ENCODE measurements at regions not wholly inside any gene's neighbourhood (a gene's known extent, or its start where the extent isn't known, plus 50 kb on each side); places are given as distances from the start of the nearest gene placed in this dataset.

- DNase-seq (ENCODE audit: low spot score): no peak
- in situ Hi-C loops (cut with MboI; ENCODE audit: low pct_unique_long_range_greater_than_20kb, low sequenced_read_pairs, unreplicated experiment): no loop called here
- no peak for TF ChIP-seq CTCF (IDR thresholded peaks at IDR 0.05; ENCODE audit: extremely low read depth, insufficient read depth, missing control alignments)
These were observed 745.4 kb downstream of the PDHA2 start for GRCh38 chr4:96585304-96585703.

- in situ Hi-C loops (cut with MboI; ENCODE audit: low pct_unique_long_range_greater_than_20kb, low sequenced_read_pairs, unreplicated experiment): no loop called here
- DNase-seq (ENCODE audit: low spot score): no peak
- TF ChIP-seq CTCF (IDR thresholded peaks at IDR 0.05; ENCODE audit: extremely low read depth, insufficient read depth, missing control alignments): no peak
These were observed 753.5 kb downstream of the PDHA2 start for GRCh38 chr4:96593422-96593821.

GRCh38 chr4:96598465-96598864 is 758.6 kb downstream of the PDHA2 start:
- no peak for DNase-seq (ENCODE audit: low spot score)
- no peak for TF ChIP-seq CTCF (IDR thresholded peaks at IDR 0.05; ENCODE audit: extremely low read depth, insufficient read depth, missing control alignments)
- in situ Hi-C loops (cut with MboI; ENCODE audit: low pct_unique_long_range_greater_than_20kb, low sequenced_read_pairs, unreplicated experiment): no loop called here

DNA sequence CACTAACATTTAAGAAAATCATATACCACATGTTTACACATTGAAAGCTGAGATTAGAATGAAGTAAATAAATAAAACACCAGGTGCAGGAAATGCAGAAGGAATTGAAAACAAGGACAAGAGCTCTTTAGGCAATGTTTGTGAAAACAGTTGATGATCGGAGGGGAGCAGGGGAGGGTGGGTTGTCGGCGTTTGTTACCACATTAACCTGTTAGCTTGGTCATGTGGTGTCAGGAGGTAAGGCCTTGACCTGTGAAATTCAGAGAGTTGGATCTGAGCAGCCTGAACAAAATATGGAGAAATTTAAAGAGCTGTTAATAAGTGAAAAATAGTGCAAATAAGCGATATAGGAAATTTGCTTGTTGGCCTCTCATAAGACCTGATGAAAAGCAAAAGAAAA is 759.9 kb downstream of the PDHA2 start:
- no peak for DNase-seq (ENCODE audit: low spot score)
- no peak for TF ChIP-seq CTCF (IDR thresholded peaks at IDR 0.05; ENCODE audit: extremely low read depth, insufficient read depth, missing control alignments)
- in situ Hi-C loops (cut with MboI; ENCODE audit: low pct_unique_long_range_greater_than_20kb, low sequenced_read_pairs, unreplicated experiment): no loop called here

DNA sequence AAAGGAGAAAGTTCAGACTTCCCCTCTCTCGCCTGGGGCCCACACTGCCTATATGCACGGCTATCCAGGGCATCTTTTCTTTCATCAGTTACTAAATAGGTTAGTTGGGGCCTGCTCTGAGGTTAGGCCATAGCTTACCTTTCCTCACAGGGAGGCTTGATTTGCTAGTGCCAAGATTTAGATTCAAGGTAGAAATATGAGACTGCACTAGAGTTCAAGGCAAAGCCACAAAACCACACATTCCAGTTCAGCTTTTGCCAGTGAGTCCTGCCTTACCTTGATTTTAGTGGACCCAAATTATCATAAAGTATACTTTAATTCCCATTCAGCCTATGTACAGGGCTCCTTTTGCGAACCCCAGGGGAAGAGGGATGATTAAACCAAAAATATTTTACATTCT is 762.8 kb downstream of the PDHA2 start:
- TF ChIP-seq CTCF (IDR thresholded peaks at IDR 0.05; ENCODE audit: extremely low read depth, insufficient read depth, missing control alignments): no peak
- DNase-seq (ENCODE audit: low spot score): no peak
- in situ Hi-C loops (cut with MboI; ENCODE audit: low pct_unique_long_range_greater_than_20kb, low sequenced_read_pairs, unreplicated experiment): no loop called here

DNA sequence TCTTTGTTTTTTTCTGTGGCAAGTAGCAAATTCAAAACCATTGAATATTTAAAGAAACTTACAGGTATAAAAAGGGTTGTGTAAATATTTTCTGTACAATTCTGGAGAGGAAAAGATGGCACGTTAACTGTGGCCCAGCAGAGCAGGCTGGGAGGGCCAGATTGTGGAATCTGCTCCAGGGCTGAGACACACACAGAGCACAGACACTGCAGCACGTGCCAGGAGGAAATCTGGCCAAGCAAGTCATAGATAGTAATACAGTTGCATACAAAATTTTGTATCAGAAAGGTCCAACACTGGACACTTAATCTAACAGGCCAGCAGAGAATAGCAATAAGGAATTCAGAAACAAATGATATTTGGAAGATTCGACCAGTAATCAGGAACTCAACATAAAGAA is 763.7 kb downstream of the PDHA2 start:
- TF ChIP-seq CTCF (IDR thresholded peaks at IDR 0.05; ENCODE audit: extremely low read depth, insufficient read depth, missing control alignments): no peak
- no peak for DNase-seq (ENCODE audit: low spot score)
- in situ Hi-C loops (cut with MboI; ENCODE audit: low pct_unique_long_range_greater_than_20kb, low sequenced_read_pairs, unreplicated experiment): no loop called here

DNA sequence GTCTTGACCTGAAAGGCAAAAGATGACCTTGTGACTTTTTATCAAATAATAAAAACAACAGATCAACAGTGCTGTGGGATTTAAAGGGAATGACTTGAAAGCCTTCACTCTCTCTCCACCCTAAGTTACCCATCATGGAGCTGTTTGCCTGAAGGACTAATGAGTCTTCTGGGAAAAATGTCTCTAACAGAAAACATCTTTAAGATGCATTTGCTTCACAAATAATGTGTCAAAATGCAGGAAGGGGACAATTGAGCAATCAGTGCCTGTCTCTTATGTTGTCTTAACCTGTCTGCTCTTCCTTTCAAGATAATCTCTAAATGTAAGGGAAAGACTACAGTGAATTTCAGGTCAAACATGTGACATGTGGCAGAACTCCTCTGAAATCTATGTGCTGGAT is 766.6 kb downstream of the PDHA2 start:
- in situ Hi-C loops (cut with MboI; ENCODE audit: low pct_unique_long_range_greater_than_20kb, low sequenced_read_pairs, unreplicated experiment): no loop called here
- no peak for DNase-seq (ENCODE audit: low spot score)
- no peak for TF ChIP-seq CTCF (IDR thresholded peaks at IDR 0.05; ENCODE audit: extremely low read depth, insufficient read depth, missing control alignments)
